Endothelial cell (in vitro differentiated cells): ENCODE measurements at regions not wholly inside any gene's neighbourhood (a gene's known extent, or its start where the extent isn't known, plus 50 kb on each side); places are given as distances from the start of the nearest gene placed in this dataset.

ENCODE experiments used
- DNase-seq: peaks from one replicate; pipeline ENCODE4 v3.0.0; 2021; ENCODE audit warnings: low spot score
- H3K27ac Mint-ChIP-seq: one replicate; pipeline ENCODE4 v1.8.0; 2021; ENCODE audit warnings: mixed read lengths, inconsistent platforms; ENCODE audit not compliant: unreplicated experiment
- H3K27me3 Mint-ChIP-seq: one replicate; pipeline ENCODE4 v1.8.0; 2021; ENCODE audit warnings: mild to moderate bottlenecking, moderate library complexity, mixed read lengths, inconsistent platforms; ENCODE audit not compliant: unreplicated experiment
- H3K36me3 Mint-ChIP-seq: one replicate; pipeline ENCODE4 v1.8.0; 2021; ENCODE audit warnings: mild to moderate bottlenecking, low read depth, mixed read lengths, inconsistent platforms; ENCODE audit not compliant: unreplicated experiment
- H3K4me1 Mint-ChIP-seq: one replicate; pipeline ENCODE4 v1.8.0; 2021; ENCODE audit warnings: mild to moderate bottlenecking, mixed read lengths, inconsistent platforms; ENCODE audit not compliant: unreplicated experiment
- H3K4me3 Mint-ChIP-seq: one replicate; pipeline ENCODE4 v1.8.0; 2021; ENCODE audit warnings: mild to moderate bottlenecking, mixed read lengths, inconsistent platforms; ENCODE audit not compliant: unreplicated experiment
- H3K9me3 Mint-ChIP-seq: one replicate; pipeline ENCODE4 v1.8.0; 2021; ENCODE audit warnings: mixed read lengths, inconsistent platforms; ENCODE audit not compliant: unreplicated experiment
- TF ChIP-seq, protein P1 (sequence below): fragments of 200-600 bp; sonication (generic); IDR thresholded peaks from one replicate; pipeline ENCODE4 v1.5.0; 2021; ENCODE audit warnings: antibody characterized with exemption; ENCODE audit not compliant: unreplicated experiment

DNA sequence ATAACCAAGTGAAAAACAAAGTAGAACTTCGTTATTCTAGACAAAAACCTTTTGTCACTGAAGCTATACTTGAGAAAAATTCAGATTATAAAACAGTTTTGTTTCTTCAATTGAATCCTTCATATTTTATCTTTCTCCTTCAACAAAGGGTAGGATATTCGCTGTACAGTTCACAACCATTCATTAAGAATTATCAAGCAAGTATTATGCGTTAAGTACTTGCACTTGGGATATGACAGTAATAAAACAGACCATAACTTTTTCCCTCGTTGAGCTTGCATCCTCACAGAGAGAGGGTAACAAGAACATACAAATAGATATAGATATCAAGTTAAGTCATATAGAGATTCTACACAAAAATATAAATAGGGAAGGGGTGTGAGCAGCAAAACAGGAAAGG lies 61.2 kb upstream of the MEOX2 start:
- TF ChIP-seq, protein P1, sequence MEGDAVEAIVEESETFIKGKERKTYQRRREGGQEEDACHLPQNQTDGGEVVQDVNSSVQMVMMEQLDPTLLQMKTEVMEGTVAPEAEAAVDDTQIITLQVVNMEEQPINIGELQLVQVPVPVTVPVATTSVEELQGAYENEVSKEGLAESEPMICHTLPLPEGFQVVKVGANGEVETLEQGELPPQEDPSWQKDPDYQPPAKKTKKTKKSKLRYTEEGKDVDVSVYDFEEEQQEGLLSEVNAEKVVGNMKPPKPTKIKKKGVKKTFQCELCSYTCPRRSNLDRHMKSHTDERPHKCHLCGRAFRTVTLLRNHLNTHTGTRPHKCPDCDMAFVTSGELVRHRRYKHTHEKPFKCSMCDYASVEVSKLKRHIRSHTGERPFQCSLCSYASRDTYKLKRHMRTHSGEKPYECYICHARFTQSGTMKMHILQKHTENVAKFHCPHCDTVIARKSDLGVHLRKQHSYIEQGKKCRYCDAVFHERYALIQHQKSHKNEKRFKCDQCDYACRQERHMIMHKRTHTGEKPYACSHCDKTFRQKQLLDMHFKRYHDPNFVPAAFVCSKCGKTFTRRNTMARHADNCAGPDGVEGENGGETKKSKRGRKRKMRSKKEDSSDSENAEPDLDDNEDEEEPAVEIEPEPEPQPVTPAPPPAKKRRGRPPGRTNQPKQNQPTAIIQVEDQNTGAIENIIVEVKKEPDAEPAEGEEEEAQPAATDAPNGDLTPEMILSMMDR = no peak
- no peaks in the 10 kb centered on the region for H3K36me3 Mint-ChIP-seq
- no peak overlapping the region for H3K4me3 Mint-ChIP-seq
- H3K9me3 Mint-ChIP-seq = no peaks in the 10 kb centered on the region
- no peaks in the 10 kb centered on the region for H3K27me3 Mint-ChIP-seq
- no peak for DNase-seq
- no peak overlapping the region for H3K27ac Mint-ChIP-seq
- peaks cover 9% of the 10 kb centered on the region for H3K4me1 Mint-ChIP-seq

DNA sequence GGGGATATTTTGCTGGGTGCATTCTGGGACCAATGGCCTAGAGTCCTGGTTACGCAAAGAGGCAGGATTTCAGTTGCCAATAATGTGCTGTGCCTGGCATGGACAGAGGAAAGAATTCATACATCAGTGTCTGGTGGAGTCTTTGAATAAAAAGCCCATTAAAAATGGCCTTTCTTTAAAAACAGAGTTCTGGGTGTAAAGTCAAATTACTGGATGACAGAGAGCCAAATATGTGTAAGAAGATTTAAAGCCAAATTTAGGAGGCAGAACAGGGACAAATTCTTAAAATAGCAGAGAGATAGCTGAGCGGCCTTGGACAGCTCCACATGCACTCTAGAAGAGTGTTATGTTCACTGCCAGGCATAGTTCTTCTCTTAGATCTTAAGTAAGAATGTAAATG lies 60.8 kb upstream of the MEOX2 start:
- TF ChIP-seq, protein P1 = no peak
- Mint-ChIP-seq H3K4me1 (peaks cover 6% of the 10 kb centered on the region), H3K27me3 (no peaks in the 10 kb centered on the region), H3K4me3 (no peak overlapping the region), H3K36me3 (no peaks in the 10 kb centered on the region), H3K27ac (no peak overlapping the region), H3K9me3 (no peaks in the 10 kb centered on the region)
- DNase-seq = no peak

DNA sequence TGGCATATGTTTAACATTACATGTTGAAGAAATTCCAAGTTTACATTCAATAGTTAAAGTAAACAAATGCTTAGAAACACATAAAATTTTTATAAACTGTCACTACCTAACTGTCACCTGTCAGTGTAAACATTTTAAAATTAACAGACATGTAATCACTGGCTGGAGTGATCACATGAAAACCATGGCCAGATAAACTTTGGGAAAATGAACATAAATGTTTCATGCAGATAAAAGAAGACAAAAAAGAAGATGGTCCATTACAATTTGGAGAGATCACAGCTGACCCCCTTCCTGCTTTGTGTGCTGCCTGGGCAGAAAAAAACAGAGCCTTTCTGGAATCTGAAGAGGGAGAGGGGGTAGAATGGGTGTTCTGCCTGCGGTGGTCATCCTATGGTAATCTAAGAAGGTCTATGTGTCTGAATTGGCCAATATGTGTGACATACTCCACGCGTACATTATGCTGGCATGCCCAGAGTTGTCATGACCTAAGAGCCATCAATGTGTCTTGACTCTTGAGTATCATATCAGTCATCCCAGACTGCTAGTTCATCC lies 57.5 kb upstream of the MEOX2 start:
- Mint-ChIP-seq H3K27ac (no peak overlapping the region), H3K27me3 (no peaks in the 10 kb centered on the region), H3K9me3 (no peaks in the 10 kb centered on the region), H3K4me3 (no peak overlapping the region), H3K4me1 (peaks cover 7% of the 10 kb centered on the region), H3K36me3 (no peaks in the 10 kb centered on the region)
- TF ChIP-seq, protein P1 = no peak
- no peak for DNase-seq

DNA sequence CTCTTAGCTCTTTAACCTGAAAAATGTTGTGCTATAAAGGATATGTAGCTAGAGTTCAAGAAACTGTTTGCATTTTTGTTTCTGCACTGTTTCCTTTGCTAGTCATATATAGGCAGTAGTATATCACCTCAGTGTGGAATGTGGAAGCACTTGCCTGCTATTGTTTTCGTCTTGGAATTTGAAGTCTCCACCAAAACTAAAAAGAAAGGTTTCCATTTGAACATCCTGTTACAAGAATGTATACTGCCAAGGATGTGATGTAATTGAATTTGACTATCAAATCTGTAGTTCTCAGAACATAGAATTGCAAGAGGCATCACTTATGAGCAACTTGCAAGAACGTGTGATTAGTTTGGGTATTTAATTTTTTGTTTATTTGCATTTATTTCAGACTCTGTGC lies 51.1 kb upstream of the MEOX2 start:
- Mint-ChIP-seq H3K36me3 (no peaks in the 10 kb centered on the region), H3K27ac (peak overlapping the region; percentile 96), H3K4me3 (no peak overlapping the region), H3K27me3 (no peaks in the 10 kb centered on the region), H3K9me3 (no peaks in the 10 kb centered on the region), H3K4me1 (peaks cover 29% of the 10 kb centered on the region)
- DNase-seq = no peak
- TF ChIP-seq, protein P1 = no peak
